CD4-positive, alpha-beta T cell treated with Interleukin-10 for 1 hour (primary cell): ENCODE measurements at regions not wholly inside any gene's neighbourhood (a gene's known extent, or its start where the extent isn't known, plus 50 kb on each side); places are given as distances from the start of the nearest gene placed in this dataset.
"Not testable (repeated sequence)": the region's sequence is repeated elsewhere in the genome, so short reads cannot be mapped to it uniquely, and the experiment has no call there.

ENCODE experiments used
- DNase-seq: peaks from one replicate; pipeline ENCODE4 v3.0.0-alpha.2; 2020

DNA sequence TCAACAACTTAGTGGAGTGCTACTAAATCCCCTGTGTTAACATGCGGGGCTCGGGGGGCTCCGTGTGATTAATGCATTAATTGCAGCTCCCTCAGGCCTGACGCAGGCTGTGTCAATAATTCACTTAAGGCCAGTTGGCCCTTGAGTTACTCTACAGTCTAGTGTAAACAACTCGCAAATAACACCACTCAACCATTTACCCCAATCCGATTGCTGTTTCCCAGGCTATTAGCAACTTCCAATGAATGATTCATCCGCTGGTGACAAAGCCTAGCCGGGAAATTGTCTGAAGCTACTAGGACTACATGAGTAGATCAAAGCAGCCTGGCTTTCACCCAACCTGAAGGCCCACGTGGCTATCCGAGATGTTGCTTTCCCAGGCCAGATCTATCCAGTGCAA is 121.3 kb upstream of the SOX14 start:
- no peak for DNase-seq

DNA sequence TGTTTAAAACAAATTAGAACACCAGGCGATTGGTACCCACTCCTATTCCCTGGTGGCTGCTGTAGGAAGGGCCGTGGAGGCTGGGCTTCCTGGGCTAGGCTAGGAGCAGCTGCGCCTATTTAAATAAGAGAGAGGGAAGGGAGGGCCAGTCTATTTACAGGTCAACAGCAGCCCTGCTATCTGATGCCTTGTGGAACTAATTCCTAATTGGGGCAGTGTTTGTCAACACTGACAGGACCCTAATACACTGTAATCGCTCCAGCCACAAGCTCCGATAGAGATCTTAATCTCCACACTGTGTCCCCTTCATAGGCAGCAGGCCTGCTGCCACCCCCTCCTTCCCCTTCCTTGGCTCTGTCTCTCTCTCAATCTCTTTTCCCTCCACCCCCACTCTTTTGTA is 116.9 kb upstream of the SOX14 start:
- DNase-seq, result no peak

DNA sequence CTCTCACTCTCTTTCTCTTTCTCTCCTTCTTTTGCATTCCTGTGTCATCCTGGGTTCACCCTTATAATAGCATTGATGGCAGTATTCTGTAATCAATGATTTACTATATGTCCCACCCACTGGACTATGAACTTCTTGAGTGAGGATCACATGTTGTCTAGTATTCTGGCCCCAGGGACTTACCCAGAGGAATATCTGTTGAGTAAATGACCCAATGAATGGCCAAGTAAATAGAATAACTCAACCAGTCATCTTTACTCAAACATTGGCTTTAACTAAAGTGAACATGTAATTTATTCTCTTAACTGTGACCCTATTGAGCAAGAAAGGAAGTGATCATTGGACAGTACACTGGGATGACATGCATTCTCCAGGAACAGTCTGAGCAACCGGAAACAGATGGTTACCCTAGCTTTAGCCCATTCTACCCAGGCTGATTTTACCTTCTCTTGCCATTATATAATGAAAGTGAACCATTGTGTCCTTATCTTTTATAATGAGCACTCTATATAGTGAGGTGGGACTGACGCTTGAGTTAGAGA is 94.5 kb upstream of the SOX14 start:
- DNase-seq, result no peak

GRCh38 chr3:137687181-137687879 is 76.8 kb upstream of the SOX14 start:
- DNase-seq, result no peak

- DNase-seq, result no peak
Observed at GRCh38 chr3:137692803-137693431, 71.2 kb upstream of the SOX14 start.

GRCh38 chr3:137693791-137694190 is 70.3 kb upstream of the SOX14 start:
- DNase-seq, result no peak

DNA sequence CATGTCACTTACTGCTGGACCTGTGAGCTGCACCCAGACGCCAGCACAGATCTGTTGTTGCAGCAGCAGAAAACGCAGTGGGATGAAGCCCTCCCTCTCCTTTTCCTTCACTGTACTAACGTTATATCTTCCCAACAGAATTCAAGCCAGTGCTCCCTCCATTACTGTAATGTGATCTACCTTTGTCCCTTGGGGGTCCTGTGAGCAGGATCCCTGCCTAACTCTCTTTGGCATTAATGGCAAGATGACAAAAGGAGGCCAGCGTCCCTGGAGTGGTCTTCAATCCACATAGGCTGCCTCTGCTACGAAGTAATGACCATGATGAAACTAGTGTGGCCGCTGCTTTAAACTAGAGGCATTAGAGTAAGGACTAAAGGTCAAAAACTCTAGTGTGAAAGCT is 69.3 kb upstream of the SOX14 start:
- no peak for DNase-seq

DNA sequence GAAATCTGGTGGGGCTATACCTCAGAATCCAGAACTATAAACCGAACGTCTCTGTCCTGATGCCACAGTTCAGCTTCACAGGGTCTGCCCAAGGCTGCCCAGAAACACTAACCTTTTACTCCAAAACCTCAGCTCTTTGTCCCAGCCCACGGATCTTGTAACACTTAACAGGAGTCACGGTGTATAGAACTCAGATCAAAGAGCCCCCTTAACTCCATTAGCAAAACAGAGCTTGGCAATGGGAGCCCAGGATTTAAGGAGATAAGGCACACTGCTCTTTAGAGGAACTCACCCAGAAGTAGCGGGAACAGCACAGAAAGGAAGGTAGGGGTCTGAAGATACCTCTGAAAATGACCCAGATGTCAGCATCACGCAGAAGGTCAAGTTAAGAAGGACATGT is 68.8 kb upstream of the SOX14 start:
- DNase-seq, result no peak

- DNase-seq, result no peak
Observed at GRCh38 chr3:137709011-137709601, 55.0 kb upstream of the SOX14 start.

DNA sequence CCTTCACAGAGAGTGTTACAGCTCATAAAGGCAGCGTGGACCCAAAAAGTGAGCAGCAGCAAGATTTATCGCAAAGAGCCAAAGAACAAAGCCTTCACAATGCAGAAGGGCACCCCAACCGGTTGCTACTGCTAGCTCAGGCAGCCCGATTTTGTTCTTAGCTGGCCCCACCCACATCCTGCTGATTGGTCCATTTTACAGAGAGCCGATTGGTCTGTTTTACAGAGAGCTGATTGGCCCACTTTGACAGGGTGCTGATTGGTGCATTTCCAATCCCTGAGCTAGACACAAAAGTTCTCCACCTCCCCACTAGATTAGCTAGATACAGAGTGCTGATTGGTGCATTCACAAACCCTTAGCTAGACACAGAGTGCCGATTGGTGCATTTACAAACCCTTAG is 50.1 kb upstream of the SOX14 start:
- DNase-seq, result not testable (repeated sequence)
